NT2/D1 (cell line): ENCODE measurements at regions not wholly inside any gene's neighbourhood (a gene's known extent, or its start where the extent isn't known, plus 50 kb on each side); places are given as distances from the start of the nearest gene placed in this dataset.

Experiments
- SUZ12 ChIP-seq: IDR thresholded peaks from 2 replicates; pipeline ENCODE4 v1.6.1; 2011; ENCODE audit not compliant: insufficient read length, insufficient read depth; ENCODE audit errors: extremely low read depth
- YY1 ChIP-seq: IDR thresholded peaks from 2 replicates; pipeline ENCODE4 v1.6.1; 2011; ENCODE audit not compliant: insufficient read length, insufficient read depth
- ZNF274 ChIP-seq: IDR thresholded peaks from 2 replicates; pipeline ENCODE4 v1.6.1; 2011; ENCODE audit warnings: mild to moderate bottlenecking, low read depth, low read length

- TF ChIP-seq ZNF274 (no peak), YY1 (no peak), SUZ12 (no peak)
Observed at GRCh38 chr12:75599061-75599460, 87.7 kb upstream of the KRR1 start.
